GM21390 (cell line): ENCODE measurements at regions not wholly inside any gene's neighbourhood (a gene's known extent, or its start where the extent isn't known, plus 50 kb on each side); places are given as distances from the start of the nearest gene placed in this dataset.
A peak's percentile ranks its signal among the peaks of the same experiment; 100 is the strongest.
"Not testable (repeated sequence)": the region's sequence is repeated elsewhere in the genome, so short reads cannot be mapped to it uniquely, and the experiment has no call there.

Experiments
- ATAC-seq: cut with Tn5 transposase; IDR thresholded peaks from one replicate; pipeline ENCODE4 v1.9.1; 2021; ENCODE audit not compliant: unreplicated experiment

DNA sequence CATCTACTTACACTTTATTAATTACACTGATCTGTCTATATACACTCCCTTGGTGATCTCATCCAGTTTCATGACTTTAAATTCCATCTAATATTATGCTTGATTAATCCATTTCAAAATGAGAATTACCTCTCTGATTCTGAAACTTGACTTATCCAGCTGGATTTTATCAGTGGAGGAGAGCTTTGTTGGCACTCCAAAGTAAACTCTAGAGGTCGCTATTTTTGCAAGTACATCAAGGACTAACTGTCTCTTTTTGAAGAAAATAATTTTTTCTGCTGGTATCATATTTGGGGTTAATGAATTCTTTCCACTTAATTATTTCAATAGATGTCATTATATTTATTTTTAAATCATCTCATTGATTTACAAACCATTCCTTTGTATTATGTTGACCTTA, 630.3 kb upstream of the MAN1A1 start:
- no peak for ATAC-seq

DNA sequence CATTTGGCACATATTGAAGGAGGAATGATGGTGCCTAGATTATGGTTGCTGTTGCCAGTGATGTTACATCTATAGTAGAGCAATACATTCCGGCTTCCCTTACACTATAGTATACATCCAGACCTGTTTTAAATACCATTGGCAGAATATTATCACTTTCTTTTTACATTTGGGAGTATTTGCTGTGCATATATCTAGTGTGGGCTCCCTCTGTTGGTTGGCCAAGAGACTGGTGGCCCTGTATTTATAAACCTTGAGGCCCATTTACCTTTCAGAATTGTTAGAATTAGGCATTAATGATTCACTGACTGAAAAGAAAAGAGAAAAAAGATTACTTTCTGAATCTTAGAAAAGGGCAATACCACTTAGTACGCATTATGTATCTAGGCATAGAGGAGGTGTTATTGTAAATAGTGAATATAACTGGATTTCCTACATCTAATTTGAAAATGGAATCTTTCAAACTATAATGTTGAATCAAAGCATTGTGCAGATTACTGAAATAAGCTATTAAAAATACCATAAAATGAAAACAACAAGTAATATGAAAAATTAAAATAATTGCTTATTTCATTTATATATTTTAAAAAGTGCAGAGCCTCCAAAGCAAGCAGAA, 628.8 kb upstream of the MAN1A1 start:
- peak; percentile 68 for ATAC-seq

- ATAC-seq = no peak
These were observed 625.0 kb upstream of the MAN1A1 start for GRCh38 chr6:119974430-119975159.

GRCh38 chr6:119966484-119966883, 616.9 kb upstream of the MAN1A1 start:
- peak; percentile 81 for ATAC-seq

DNA sequence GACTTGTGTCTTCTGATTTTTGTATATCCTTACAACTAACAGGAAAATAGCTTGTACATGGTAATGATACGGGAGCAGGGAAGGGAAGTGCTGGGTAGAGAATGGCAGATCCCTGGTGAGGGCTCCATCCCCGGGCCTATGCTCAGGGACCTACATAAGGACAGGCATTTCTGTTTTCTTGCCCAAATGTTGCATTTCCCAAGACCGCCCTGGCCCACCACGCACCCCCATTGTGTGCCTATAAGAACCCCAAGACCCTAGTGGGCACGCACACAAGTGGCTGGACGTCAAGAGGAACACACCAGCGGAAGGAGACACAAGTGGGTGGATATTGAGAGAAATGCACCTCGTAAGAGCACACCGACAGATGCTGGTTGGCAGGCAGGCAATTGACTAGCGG, 616.3 kb upstream of the MAN1A1 start:
- ATAC-seq = no peak

DNA sequence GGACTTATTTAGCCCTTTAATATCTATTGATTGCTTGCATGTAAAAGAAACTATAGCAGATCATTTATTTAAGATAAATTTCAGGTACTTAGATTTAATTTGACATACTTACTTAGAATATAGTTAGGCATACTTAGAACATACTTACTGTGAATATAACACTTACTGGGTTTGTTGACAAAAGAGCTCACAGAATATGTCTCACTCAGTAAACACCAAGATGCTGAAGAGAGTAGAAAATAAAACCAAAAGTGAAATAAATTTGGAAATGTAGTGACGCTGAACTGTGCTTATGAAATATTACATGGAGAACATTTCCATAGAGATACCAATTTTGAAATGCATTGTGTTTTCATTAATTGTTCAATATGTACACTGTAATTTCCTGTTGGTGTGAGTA, 615.4 kb upstream of the MAN1A1 start:
- ATAC-seq = no peak

- ATAC-seq = no peak
These were observed 612.9 kb upstream of the MAN1A1 start for GRCh38 chr6:119962505-119962904.

- no peak for ATAC-seq
These were observed 611.9 kb upstream of the MAN1A1 start for GRCh38 chr6:119961450-119961849.

DNA sequence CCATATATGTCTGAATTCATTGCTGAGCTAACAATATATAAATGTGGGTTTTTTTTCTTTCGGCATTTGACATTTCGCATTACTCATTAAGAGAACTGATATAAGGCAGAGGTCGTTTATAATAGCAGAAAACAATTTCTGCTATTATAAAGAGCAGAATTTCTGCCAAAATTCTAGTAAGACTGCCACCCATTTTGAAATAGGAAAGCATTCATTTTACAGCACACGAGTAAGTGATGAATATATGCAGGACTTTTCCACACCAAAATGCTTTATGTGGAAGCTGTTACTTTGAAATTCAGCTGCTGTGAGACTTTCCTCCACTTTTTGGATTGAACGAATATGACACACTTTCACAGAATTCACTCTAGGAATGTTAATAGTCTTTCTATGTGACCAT, 610.9 kb upstream of the MAN1A1 start:
- ATAC-seq = no peak

DNA sequence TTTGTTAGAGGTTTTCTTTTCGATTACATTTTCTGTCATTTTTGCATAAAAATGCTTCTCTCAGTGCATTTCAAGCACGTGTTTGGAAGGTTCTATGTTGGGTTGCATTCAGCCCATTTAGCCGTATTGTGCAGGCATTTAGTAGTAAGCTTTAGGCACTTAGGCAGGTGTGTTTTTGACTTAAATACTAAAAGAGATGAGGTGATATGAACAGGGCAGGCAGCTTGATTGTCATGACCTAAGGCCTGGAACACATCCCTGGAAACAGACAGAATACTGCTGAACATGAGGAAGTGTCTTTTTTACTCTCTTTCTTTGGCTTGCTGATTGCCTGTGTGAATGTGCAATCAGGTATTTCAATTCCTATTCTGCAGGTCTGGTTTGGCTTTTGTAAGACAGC, 610.5 kb upstream of the MAN1A1 start:
- ATAC-seq = no peak

DNA sequence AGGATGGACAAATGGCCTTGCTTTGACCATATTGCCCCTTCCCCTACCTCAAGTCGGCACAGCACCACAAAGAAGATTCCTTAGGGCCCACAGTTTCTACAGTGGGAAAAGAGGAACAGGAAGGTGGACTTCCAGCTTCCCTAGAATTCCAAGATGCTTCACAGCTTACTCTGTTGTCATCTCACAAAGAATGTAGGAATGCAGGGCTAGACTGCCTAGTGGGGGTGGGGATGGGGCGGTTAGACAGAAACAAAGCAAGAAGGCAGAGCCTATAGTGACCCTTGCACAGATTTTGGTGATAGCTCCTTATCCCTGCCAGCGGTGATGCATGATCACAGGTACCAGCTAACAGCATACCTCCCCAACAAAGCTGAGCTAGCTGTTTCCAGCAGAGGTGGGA, 607.6 kb upstream of the MAN1A1 start:
- ATAC-seq = no peak

GRCh38 chr6:119952696-119953095, 603.1 kb upstream of the MAN1A1 start:
- ATAC-seq = no peak

- no peak for ATAC-seq
These were observed 601.1 kb upstream of the MAN1A1 start for GRCh38 chr6:119950681-119951080.

GRCh38 chr6:119942078-119942752, 592.7 kb upstream of the MAN1A1 start:
- ATAC-seq = no peak

- no peak for ATAC-seq
These were observed 589.2 kb upstream of the MAN1A1 start for GRCh38 chr6:119938752-119939151.

DNA sequence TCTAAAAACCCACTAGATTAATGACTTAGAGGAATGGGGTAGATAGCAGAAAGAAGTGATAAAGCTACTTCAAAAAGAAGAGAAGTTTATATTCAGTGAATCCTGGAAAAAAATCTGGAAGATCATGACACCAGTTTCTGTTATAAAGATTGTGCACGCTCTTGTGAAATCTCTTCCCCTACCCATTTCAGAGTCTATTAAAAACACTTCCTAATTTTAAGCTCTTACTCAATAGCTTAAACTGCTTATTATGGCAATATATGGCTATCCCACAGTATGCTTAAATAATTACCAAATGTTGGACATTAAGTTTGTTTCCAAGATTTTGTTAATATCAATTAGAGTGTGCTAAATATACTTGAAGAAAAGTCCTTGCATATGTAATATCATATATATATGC, 585.3 kb upstream of the MAN1A1 start:
- ATAC-seq = no peak

GRCh38 chr6:119929121-119929520, 579.6 kb upstream of the MAN1A1 start:
- no peak for ATAC-seq

GRCh38 chr6:119924888-119925287, 575.3 kb upstream of the MAN1A1 start:
- ATAC-seq = not testable (repeated sequence)

GRCh38 chr6:119922814-119923213, 573.3 kb upstream of the MAN1A1 start:
- no peak for ATAC-seq

- ATAC-seq = no peak
These were observed 572.0 kb upstream of the MAN1A1 start for GRCh38 chr6:119921491-119922010.

- no peak for ATAC-seq
These were observed 567.6 kb upstream of the MAN1A1 start for GRCh38 chr6:119917186-119917585.

DNA sequence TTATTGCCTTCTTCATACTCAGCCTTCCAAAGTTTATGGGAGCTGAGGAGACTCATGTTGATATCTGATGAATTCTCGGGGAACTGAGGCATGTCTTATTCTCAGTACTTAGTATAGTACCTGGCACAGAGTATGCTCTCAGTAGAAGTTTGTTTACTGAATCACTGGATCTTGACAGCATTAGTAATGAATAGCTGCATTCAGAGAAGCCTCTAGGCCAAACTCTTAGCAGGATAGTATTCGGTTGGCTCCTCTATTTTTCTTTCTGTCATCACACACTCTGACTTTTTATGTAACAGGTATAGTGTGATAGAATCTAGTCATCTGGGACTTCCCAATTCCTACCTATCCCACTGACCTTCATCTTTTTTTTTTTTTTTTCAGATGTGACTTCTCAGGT, 566.4 kb upstream of the MAN1A1 start:
- no peak for ATAC-seq
